ENCODE measurements at regions not wholly inside any gene's neighbourhood (a gene's known extent, or its start where the extent isn't known, plus 50 kb on each side); places are given as distances from the start of the nearest gene placed in this dataset.

GRCh38 chr16:59088431-59088830, 354.3 kb upstream of the GOT2 start:
- TF ChIP-seq CTCF (IDR thresholded peaks at IDR 0.05): no peak
- no peak for TF ChIP-seq POLR2A (IDR thresholded peaks at IDR 0.05; ENCODE audit: low read depth)
- TF ChIP-seq POLR2AphosphoS5 (IDR thresholded peaks at IDR 0.05): no peak
